GM19395 (cell line): ENCODE measurements at regions not wholly inside any gene's neighbourhood (a gene's known extent, or its start where the extent isn't known, plus 50 kb on each side); places are given as distances from the start of the nearest gene placed in this dataset.
"Not testable (repeated sequence)": the region's sequence is repeated elsewhere in the genome, so short reads cannot be mapped to it uniquely, and the experiment has no call there.

Experiments
- ATAC-seq: cut with Tn5 transposase; IDR thresholded peaks from one replicate; pipeline ENCODE4 v1.9.1; 2021; ENCODE audit warnings: mild to moderate bottlenecking, moderate library complexity; ENCODE audit not compliant: unreplicated experiment

DNA sequence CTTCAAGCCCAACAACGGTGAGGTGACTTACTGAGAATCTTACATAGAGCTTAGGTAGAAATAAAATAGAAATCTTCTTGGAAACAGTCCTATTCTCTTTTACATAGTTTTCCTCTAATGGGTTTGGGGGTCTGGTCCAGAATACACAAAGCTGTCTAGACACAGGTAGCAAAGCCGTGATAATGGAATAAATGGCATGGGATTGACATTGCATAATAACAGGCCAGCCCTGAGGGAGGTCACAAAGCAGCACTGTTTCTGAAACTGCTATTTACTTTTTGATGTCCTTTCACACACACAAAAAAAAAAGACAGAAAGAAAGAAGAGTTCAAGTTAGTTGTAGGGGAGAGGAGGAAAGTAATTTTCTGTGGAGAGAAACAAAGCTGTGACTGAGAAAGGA lies 364.8 kb upstream of the SORCS1 start:
- no peak for ATAC-seq

DNA sequence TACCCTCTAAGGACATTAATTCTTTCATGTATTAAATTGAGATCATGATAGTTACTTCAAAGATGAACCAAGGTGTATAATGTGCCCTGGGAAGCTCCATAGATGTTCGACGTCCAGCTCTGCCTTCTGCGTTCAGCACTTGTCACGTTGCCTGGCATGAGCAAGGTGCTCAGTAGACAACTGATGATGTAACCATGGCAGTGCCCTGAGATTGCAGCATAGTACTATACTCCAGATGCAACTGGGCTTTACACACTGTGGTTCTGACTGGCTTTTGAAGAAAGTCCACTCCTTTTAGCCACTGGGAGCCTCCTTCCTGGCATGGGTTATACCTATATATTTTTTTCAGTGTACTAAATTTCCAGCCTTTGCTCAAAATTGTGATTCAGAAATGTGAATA lies 355.8 kb upstream of the SORCS1 start:
- ATAC-seq: no peak

DNA sequence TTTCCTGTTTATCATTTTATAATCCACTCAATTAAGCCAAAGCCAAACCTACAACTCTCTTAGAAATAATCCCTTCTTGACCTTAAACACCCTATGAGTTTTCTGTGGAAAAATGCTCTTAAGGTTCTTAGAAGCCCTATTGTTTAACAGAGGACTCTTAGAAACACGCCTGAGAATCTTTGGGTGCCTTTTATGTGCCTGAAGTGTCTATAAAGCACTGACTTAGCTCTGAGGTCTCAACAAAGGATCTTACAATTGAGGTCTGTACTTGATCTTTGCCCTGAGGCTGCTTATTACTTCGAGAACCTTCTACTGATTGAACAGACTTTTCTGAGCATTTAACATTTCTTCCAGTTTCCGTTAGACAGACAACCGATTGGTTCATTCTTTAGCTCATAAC lies 353.3 kb upstream of the SORCS1 start:
- no peak for ATAC-seq

DNA sequence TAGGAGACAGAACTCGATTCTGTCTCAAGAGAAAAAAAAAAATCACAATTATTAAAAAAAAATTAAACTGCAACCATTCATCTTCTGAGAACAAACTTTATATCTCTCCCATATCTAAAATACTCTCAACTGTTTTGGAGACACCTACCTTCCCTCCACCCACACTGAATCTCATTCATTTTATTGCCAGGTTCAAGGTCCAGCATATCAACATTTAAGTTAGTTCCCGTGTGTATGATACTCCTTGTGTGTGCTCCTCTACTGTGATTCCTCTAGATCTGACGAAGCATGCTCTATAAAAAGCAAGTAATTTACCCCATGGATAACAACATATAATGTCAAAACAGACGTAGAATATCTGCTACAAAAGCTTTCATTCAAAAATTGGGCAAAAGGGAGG lies 351.8 kb upstream of the SORCS1 start:
- ATAC-seq: no peak

DNA sequence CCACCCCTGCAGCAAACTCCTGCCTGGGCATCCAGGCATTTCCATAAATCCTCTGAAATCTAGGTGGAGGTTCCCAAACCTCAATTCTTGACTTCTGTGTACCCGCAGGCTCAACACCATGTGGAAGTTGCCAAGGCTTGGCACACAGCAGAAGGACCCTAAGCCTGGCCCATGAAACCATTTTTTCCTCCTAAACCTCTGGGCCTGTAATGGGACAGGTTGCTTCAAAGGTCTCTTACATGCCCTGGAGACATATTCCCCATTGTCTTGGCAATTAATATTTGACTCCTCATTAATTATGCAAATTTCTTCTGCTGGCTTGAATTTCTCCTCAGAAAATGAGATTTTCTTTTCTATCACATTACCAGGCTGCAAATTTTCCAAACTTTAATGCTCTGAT lies 339.5 kb upstream of the SORCS1 start:
- ATAC-seq: not testable (repeated sequence)

DNA sequence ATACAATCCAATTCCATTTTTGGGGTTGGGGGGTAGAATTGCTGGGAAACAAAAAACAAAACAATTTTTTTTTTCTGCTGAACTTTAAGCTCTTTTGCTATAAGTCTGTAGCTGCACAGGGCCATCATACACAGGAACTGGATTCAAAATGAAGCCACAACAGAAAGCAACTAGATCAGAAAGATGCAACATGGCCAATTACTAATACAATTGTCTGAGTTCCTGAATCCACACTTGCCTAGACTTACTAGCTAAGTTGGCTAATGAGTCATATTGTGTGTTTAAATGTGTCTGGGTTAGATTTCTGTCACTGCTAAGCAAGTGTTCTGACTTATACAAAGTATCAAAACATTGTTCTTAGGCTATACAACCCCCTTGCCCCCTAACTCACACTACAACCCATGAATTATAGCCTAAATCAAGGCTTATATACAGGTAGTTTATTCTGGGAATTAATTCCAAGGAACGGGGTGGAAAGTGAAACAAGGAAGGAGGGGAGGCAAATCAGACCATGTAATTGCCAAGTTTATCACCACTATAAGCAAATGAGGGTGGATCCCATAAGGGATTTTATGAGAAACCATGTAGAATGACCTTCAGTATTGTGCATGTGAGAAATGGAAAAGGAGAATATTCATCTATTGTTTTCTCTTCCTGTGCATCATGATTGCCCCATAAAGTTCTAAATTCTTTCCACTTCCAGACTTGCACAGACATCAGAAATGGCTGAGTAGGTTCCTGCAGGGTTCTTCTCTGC lies 337.9 kb upstream of the SORCS1 start:
- ATAC-seq: no peak

DNA sequence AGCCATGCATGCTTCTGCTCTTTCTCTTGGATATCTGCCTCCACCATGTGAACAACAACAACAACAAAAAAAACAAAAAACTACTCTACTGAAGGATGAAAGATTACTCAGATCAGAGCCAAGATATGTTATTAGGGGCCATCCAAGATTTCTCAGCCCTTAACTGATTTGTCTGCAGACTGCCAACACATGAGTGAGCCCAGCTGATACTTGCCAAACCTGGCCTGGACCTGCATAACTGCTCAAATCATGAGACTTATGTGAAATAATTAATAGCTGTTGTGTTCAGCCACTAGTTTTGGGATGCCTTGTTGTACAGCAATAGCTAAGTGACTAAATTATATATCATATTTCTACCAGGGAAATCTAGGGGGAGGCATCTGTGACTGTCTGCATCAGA lies 334.5 kb upstream of the SORCS1 start:
- ATAC-seq: no peak

DNA sequence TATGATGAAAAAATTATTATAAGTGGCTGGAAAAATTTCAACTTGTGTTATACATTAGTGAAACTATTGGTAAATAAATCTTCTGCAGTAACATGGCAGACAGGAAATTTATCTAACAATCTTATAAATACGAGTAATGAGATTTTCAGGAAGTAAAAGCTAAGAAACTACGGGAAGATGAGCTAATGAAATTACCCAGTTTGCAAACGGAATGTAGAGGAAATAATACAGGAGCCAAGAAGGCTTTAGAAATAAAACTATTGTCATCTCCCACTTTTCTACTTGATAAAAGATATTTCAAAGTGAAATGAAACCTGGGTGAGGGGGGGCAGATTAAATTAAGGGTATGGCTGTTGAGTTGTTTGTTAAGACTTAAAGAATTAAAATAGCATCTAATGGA lies 332.5 kb upstream of the SORCS1 start:
- no peak for ATAC-seq

DNA sequence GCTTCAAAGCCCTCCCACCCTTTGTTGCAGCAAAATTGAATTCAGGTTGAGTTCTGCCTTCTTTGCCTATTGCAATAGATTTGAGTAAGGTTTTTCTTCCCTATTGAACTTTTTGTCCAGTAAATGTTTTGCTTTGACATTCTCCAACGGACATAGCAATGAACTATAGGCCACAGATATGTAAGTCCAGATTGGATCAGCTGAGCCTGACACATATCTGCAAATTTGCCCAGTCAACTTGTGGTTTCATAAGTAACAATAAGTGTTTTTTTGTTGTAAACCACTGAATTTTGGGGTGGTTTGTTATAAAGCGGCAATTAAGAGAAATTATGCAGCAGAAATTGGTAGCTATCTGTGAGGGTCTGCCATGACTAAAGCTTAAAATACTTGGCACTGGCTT lies 332.1 kb upstream of the SORCS1 start:
- ATAC-seq: no peak

DNA sequence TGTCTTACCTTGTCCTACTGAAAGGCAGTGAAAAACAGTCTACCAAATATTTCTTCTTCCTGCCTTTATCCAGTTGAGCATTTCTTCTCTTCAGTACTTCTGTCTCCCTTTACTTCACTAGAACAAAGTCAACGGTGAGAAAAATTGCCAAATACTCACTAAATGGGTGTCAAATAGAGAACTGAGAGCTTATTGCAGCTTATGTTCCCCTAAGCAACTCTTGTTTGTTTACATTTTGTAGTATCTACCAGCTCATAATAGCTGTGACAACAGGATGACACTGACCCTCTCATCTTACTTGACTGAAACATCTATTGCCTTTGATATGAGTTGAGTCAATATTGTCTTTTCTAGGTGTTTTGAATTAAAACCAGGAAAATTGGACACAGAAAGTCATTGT lies 327.9 kb upstream of the SORCS1 start:
- ATAC-seq: no peak

DNA sequence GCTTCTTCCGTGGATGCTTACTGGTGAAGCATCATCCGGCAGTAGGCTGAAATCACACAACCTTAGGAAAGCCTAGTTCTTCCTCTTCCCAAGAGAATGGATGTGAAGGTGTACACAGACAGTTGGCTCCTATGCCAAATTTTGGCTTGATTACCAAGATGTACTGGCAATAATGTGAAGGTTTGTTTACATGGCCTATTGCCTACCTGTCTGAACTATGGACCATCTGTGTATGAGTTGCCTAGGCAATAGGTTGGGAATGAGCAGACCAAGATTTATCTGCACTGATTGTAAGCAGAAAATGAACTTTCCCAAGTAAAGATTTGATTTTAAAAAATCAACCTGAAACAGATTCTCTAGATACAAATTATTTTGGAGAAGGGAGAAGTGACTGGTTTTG lies 325.9 kb upstream of the SORCS1 start:
- no peak for ATAC-seq

DNA sequence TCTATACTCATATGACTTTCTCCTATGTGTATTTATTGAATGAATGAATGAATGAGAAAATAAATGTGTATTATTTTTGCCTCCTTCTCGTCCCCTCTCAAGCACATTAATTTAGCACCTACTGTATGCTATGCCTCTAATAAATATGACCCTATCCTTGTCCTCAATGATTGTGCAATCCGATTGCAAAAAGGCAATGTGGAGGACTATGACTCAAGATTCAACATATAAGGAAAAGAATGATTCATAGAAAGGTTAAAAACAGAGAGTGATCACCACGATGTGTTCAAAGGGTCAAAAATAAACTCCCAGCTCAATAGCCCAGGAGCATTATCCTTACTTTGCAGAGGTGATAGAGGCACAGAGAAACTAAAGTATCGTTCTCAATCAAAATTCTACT lies 322.8 kb upstream of the SORCS1 start:
- no peak for ATAC-seq

DNA sequence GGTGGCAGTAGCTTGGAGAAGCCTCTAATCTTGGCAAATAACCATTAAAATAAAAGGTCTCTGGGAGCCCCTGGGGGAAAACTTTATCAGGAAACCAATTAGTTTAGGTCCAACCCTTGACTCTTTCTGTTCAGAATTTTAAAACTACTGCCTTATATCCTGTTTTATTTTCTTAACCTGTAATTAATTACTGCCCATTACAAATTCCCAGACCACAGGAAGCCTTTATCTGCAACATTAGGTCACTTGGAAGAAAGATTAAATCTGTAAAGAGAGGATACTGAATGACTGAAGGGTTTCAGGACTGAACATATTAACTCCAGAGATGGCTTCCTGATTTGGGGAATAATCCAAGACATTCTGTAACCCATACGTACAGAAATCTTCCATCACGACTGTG lies 320.5 kb upstream of the SORCS1 start:
- no peak for ATAC-seq

DNA sequence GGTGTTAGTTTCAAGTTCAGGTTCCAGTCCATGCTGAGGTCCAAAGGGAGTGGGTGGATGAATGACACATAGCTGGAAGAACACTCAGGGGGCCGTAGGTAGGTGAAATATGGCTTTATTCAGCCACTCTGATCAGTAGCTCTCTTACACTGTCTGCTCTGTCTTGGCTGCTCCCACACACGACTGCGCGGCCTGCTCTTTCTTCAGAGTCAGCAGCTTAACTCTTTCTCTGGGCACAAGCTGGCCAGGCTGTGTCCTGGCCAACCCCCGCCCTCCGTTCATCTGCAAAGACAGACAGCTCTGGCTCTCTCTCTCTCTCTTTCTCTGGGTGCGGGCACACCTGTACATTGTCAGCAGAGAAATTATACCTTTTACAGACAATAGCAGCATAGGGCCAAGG lies 317.4 kb upstream of the SORCS1 start:
- no peak for ATAC-seq

DNA sequence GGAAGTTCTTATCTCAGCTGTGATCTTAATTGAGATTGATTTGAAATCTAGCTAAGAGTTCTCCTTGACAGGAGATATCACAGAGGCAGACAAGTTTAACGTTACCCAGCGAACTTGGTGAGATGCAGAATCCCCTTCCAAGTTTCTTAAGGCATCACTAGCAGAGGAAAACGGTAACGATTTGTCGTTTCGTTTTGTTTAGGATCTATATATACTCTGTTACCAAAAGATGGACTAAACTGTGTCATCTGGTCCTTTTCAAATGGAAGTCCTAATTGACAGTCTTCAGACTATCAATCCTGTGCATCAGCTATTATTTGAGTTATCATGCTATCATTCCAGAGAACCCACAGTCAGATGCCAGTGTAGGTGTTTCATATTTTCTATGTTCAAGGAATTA lies 316.7 kb upstream of the SORCS1 start:
- no peak for ATAC-seq

DNA sequence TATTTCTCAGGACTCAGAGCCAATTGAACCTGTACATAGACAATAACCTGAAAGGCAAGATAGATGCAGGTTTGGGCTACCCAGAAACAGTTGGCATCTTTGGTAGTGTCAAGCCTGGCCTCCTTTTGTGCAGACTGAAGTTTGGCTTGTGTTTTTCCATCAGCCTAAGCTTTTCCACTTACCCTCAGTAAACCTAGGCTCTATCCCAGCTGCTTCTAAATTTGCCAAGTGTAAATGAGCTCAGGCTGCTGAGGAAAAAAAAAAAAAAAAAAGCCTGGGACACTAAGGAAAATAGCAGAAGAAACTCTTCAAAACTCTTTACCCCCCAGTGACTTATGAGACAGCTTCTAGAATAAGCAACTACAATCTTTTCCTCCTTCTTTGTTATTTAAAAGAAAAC lies 316.3 kb upstream of the SORCS1 start:
- no peak for ATAC-seq

DNA sequence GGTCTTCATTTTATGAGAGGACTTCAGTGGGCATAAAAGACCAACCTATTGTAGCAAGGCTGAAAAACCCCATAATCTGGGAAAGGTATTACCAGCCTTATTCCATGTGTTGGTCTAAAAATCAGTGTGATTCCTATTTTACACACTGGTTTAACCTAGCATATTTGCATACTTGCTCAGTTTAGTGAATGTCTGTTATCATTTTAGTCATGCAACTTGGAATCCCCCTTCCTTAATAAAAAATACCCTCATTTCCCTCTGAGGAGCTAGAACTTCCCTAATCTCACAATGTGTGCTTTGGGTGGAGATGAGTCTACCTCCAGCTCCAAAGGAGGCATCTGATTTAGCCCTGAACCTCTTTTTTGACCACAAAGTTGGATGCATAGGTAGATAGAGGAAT lies 312.8 kb upstream of the SORCS1 start:
- ATAC-seq: no peak

DNA sequence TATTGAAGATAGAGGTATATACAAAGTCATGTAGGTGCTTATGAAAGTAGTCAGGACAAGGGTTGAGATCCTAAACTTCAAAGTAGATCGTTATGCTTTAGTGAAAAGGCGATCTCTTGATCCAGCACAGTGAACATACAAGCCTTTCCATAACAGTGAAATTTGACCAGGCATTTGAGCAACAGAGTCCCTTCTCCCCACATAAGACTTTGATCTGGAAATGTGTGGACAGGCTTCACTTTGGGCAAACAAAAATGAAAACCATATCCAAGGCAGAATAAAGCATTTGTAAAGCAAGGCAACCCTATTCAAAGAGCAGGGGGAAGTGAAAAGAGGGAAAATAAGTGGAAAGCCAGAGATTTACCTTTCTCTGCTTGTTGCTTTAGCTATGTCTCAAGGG lies 311.9 kb upstream of the SORCS1 start:
- ATAC-seq: no peak

DNA sequence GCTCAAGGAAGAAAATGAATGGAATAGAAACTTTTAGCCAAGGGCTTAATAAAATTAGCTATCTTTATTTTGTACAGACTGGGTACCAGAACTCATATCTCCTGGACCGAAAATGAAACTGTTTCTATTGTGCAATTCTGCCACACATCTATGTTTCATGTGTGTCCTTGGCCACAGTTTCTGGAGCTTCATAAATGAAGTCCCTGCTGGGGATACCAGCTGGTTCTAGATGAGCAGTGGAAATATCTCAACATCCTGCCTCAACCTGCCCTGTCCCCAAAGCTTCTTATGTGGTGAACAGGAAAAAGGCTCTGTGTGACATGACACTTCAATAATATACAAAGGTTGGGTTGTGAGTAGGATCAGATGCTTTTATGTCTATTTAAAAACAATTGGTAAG lies 310.1 kb upstream of the SORCS1 start:
- ATAC-seq: peak; percentile 55

DNA sequence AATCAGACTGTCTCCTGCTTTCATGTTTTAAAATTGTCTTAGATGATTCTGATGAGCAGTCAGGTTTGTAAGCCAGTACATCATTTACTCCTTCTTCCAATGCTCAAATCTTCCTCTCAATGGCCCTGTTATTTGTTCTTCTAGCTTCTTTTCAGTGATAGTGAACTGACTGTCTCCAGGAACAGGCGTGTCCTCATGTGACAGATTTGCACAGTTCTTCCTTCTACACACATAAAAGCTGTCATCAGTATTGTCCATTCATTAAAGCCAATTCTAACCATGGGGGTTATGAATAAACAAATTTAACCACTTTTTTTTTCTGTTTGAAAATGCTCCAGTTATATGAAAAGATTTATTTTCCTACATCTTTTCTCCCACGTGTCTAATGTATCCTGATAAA lies 308.7 kb upstream of the SORCS1 start:
- ATAC-seq: no peak

DNA sequence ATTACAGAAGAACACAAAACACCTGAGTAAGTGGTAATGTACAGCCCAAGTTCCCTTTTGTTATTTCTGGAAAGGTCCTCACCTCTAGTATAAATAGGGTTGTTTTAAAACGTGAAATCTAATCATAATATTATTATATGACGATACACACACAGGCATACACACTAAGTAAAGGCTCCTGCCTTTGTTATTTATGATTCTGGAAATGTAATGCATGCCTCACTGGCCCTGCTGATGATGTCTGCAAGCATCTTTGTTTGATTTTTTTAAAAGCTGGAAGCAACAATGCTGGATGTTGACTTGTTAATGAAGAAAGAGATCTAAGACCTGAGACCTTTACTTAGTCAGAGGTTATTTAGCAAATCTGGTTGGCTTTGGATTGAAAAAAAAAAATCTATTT lies 307.4 kb upstream of the SORCS1 start:
- no peak for ATAC-seq

DNA sequence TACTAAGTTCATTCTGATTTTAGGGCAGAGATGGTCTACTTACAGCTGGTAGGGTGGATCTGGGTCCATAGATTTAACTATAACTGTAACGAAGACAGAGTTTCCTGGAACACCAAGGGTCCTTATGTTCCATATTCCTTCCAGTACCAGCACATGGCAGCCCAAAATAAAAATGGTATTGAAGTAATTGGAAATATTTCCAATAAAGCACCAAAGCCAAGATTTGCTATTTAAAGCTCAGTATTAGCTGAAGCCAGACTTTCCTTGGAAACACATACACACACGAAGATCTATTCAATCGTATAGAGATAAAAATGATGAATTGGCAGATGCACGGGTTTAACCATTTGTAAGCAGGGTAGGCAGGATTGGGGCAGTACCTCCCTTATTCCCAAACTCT lies 289.1 kb upstream of the SORCS1 start:
- ATAC-seq: no peak

DNA sequence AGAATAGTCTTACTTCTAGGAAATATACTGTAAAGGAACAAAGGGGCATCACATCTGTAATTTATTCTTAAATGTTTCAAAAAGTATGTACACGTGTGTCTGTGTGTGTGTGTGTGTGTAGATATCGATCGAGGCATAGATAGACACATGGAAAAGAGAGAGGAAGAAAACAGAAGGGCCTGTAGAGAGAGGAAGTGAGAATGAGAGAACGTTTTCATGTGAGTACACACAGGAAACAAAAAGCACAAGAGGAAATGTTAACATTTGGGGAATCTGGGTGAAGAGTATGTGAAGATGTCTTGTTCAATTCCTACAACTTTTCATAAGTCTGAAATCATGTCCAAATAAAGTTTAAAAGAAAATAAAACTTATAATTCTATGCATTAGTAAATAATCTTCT lies 286.5 kb upstream of the SORCS1 start:
- ATAC-seq: peak; percentile 77
